Lung (tissue), 11 donors: ENCODE measurements at regions not wholly inside any gene's neighbourhood (a gene's known extent, or its start where the extent isn't known, plus 50 kb on each side); places are given as distances from the start of the nearest gene placed in this dataset.

Experiments used
- ATAC-seq: fragments of 200-7000 bp; cut with Tn5 transposase; one replicate; pipeline ENCODE4 v1.9.1; 2020; ENCODE audit warnings: moderate number of reproducible peaks; ENCODE audit not compliant: insufficient read depth, low FRiP score
- DNase-seq, 3 donors: peaks; one replicate each; pipeline ENCODE4 v3.0.0-alpha.2; 2013 to 2017
- H3K27ac ChIP-seq, 2 donors: one replicate each; pipeline ENCODE4 v1.5.1; 2013; ENCODE audit warnings: mild to moderate bottlenecking in 2 of 2, moderate library complexity in 2 of 2, control low read depth in 1 of 2, inconsistent platforms in 1 of 2, low read depth in 1 of 2, low read length in 1 of 2
- H3K27me3 ChIP-seq, 3 donors: one replicate each; pipeline ENCODE4 v1.5.1; 2013; ENCODE audit warnings: low read length in 2 of 3; ENCODE audit not compliant: control insufficient read depth in 3 of 3, insufficient read depth in 3 of 3
- H3K36me3 ChIP-seq, 4 donors: one replicate each; pipeline ENCODE4 v1.5.1; 2013; ENCODE audit warnings: low read length in 4 of 4, mild to moderate bottlenecking in 1 of 4, moderate library complexity in 1 of 4; ENCODE audit not compliant: control insufficient read depth in 4 of 4, insufficient read depth in 4 of 4
- H3K4me1 ChIP-seq, 5 donors: one replicate each; pipeline ENCODE4 v1.5.1; 2013; ENCODE audit warnings: low read length in 5 of 5, mild to moderate bottlenecking in 2 of 5, moderate library complexity in 1 of 5; ENCODE audit not compliant: control insufficient read depth in 5 of 5, insufficient read depth in 5 of 5
- H3K4me3 ChIP-seq: one replicate; pipeline ENCODE4 v1.5.1; 2013; ENCODE audit warnings: mild to moderate bottlenecking, control low read depth, moderate library complexity
- H3K9ac ChIP-seq, 2 donors: one replicate each; pipeline ENCODE4 v1.5.1; 2013; ENCODE audit warnings: low read length in 2 of 2, control low read depth in 1 of 2; ENCODE audit not compliant: insufficient read depth in 1 of 2
- H3K9me3 ChIP-seq, 4 donors: one replicate each; pipeline ENCODE4 v1.5.1; 2013; ENCODE audit warnings: low read length in 3 of 4, mild to moderate bottlenecking in 1 of 4, moderate library complexity in 1 of 4; ENCODE audit not compliant: control insufficient read depth in 4 of 4, insufficient read depth in 3 of 4
- CTCF ChIP-seq: IDR thresholded peaks from 2 replicates; pipeline ENCODE4 v1.5.1; 2012; ENCODE audit warnings: mild to moderate bottlenecking; ENCODE audit errors: control extremely low read depth, extremely low read depth
- WGBS, 2 donors: extraction: QIAGEN DNeasy Blood & Tissue Kit; methylation state at CpG; one replicate each; pipeline ENCODE4 v1.1.7; 2013; 5-methylcytosine and 5-hydroxymethylcytosine counted together
- donor health status: control.
- donor health status: control.
- donor health status: Bipolar disorder and iron deficiency.
- donor health status: healthy.
- donor health status: DM: yes; HTN: yes; CAD: no.

- no peak for TF ChIP-seq CTCF
- ATAC-seq (no peak), DNase-seq (no peak)
- H3K27ac ChIP-seq, result no peak overlapping the region
- H3K9ac ChIP-seq, result no peak overlapping the region
- H3K36me3 ChIP-seq, result no peaks in the 10 kb centered on the region
- no peaks in the 10 kb centered on the region for H3K27me3 ChIP-seq
- 55 to 74% methylated on average over 6 of the region's 6 CpGs for WGBS, 2 donors
- peaks cover 3 to 38% (median 11%) of the 10 kb centered on the region in 5 donors for H3K4me1 ChIP-seq
- peaks cover 0 to 3% (median 2%) of the 10 kb centered on the region in 4 donors for H3K9me3 ChIP-seq
- H3K4me3 ChIP-seq, result no peak overlapping the region
Measured at GRCh38 chr2:15745907-15746702, 154.4 kb downstream of the DDX1 start.

GRCh38 chr2:15746703-15747550 lies 155.3 kb downstream of the DDX1 start:
- Histone ChIP-seq H3K9ac (no peak overlapping the region), H3K27me3 (no peaks in the 10 kb centered on the region), H3K27ac (no peak overlapping the region), H3K36me3 (no peaks in the 10 kb centered on the region), H3K9me3 (peaks cover 0 to 2% (median under 1%) of the 10 kb centered on the region in 4 donors), H3K4me3 (no peak overlapping the region), H3K4me1 (peaks cover 3 to 38% (median 11%) of the 10 kb centered on the region in 5 donors)
- ATAC-seq, result no peak
- no peak for DNase-seq
- no peak for TF ChIP-seq CTCF
- WGBS, 2 donors, result 92 to 94% methylated on average over 6 of the region's 6 CpGs

- no peaks in the 10 kb centered on the region for H3K27me3 ChIP-seq
- H3K36me3 ChIP-seq, result no peaks in the 10 kb centered on the region
- no peak for TF ChIP-seq CTCF
- peaks cover 0 to 2% (median 0%) of the 10 kb centered on the region in 4 donors for H3K9me3 ChIP-seq
- no peak overlapping the region for H3K9ac ChIP-seq
- peaks cover 3 to 38% (median 11%) of the 10 kb centered on the region in 5 donors for H3K4me1 ChIP-seq
- 71 to 80% methylated on average over 16 of the region's 16 CpGs for WGBS, 2 donors
- no peak overlapping the region for H3K27ac ChIP-seq
- H3K4me3 ChIP-seq, result no peak overlapping the region
- ATAC-seq (no peak), DNase-seq (peak in 2 of 3 donors; percentile 45 to 59)
Measured at GRCh38 chr2:15747603-15748471, 156.2 kb downstream of the DDX1 start.
